GM19043 (cell line): ENCODE measurements at regions not wholly inside any gene's neighbourhood (a gene's known extent, or its start where the extent isn't known, plus 50 kb on each side); places are given as distances from the start of the nearest gene placed in this dataset.

Experiments
- ATAC-seq: cut with Tn5 transposase; IDR thresholded peaks from one replicate; pipeline ENCODE4 v1.9.1; 2021; ENCODE audit warnings: low read depth; ENCODE audit not compliant: unreplicated experiment

DNA sequence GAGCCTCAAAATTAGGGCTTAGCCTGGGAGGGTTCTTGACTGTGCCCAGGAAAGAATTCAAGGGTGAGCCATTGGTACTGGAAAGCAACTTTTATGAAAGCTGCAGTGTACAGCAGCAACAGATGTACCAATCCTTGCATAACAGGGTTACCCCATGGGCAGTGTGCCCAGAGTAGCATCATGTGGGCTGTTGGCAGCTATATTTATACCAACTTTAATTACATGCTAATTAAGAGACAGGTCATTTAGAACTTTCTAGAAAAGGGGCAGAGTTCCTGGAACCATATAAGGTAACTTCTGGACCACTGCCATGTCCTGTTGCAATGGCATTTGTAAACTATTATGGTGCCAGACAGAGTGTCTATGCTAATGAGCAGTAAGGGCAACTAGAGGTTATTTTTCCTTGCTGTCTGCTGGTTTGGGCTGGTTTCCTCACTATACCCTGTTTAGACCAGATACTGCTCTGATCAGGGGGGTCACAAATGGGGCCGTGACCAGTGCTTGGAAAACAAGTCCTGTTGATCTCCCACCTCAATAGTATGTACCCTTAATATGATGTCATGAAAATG, 1120.5 kb upstream of the RAG2 start:
- ATAC-seq, result no peak

GRCh38 chr11:37712251-37712650, 1114.2 kb upstream of the RAG2 start:
- ATAC-seq, result no peak

DNA sequence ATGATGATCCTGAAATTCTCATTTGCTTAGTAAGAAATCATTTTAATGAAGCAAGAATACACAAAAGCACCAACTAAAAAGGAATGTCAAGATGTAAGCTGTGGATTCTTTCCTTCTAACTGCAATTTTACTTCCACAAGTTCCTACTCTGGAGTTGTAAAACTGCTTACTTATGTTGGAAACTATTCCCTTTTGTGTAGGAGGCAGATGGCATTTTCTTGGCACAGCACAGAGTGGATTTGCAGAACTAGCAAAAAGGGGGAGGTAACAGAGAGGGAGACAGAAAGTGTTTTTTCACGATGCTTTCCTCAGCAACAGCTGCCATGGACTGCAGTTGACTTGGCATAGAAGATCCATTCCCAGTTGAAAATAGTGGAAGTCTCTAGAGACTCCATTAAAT, 1112.0 kb upstream of the RAG2 start:
- ATAC-seq, result no peak

DNA sequence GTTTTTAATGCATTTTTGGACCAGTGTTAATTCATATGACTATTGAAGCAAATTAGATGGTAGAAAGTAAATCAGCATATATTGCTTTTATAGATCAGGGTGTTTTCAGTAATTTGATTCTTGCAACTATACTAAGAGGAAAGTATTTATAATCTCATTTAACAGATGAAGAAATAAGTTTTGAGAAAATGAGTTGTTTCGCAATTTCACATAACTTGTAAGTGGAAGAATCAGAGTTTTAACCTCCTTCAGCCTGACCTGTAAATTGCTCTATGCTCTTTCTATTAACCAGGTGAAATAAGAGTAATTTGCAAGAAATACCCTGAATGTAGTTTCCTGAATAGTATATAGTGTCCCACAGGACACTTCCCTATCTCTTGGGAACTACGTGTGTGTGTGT, 1106.8 kb upstream of the RAG2 start:
- ATAC-seq, result no peak

- ATAC-seq, result no peak
Measured at GRCh38 chr11:37699644-37700043, 1101.6 kb upstream of the RAG2 start.

- no peak for ATAC-seq
Measured at GRCh38 chr11:37695283-37695682, 1097.2 kb upstream of the RAG2 start.

DNA sequence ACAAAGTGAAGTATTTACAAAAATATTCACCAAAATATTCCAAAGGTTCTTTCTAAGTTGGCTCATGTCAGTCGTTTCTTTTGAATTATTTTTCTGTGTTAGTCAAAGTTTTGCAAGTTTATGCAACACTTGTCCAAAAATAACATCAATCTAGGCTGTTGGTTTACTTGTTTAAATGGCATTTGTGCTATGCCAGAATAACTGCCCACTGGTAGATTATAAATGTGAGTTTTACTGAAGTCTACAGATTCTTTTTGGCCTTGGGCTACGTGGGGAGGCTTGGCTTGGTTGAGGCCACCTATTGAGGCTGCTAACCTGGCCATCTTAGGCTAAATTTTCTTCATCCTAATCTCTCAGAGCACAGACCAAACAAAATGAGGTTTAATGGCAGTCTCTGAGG, 1091.9 kb upstream of the RAG2 start:
- no peak for ATAC-seq

- ATAC-seq, result no peak
Measured at GRCh38 chr11:37688456-37688855, 1090.4 kb upstream of the RAG2 start.

GRCh38 chr11:37687130-37687529, 1089.1 kb upstream of the RAG2 start:
- no peak for ATAC-seq

DNA sequence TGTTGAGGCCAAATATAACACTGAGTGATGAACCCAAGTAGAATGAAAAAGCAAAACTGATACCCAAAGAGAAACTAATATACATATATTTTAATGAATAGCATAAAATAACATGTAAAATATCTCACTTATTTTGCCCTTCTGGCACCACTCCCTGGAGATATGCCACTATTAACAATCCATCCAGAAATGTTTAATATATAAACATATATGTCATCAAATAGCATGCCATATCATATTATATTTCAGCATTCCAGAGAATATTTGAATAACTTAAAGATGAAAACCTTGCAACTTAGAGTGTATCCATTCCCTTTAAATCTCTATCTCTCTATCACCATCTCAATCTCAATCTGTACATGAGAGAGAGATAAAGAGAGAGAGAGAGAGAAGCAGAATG, 1073.3 kb upstream of the RAG2 start:
- no peak for ATAC-seq

- no peak for ATAC-seq
Measured at GRCh38 chr11:37666960-37667359, 1068.9 kb upstream of the RAG2 start.

GRCh38 chr11:37657645-37658044, 1059.6 kb upstream of the RAG2 start:
- ATAC-seq, result no peak

GRCh38 chr11:37647767-37648166, 1049.7 kb upstream of the RAG2 start:
- ATAC-seq, result no peak

- no peak for ATAC-seq
Measured at GRCh38 chr11:37643968-37644367, 1045.9 kb upstream of the RAG2 start.

- no peak for ATAC-seq
Measured at GRCh38 chr11:37642296-37642695, 1044.3 kb upstream of the RAG2 start.

- no peak for ATAC-seq
Measured at GRCh38 chr11:37632748-37633147, 1034.7 kb upstream of the RAG2 start.

DNA sequence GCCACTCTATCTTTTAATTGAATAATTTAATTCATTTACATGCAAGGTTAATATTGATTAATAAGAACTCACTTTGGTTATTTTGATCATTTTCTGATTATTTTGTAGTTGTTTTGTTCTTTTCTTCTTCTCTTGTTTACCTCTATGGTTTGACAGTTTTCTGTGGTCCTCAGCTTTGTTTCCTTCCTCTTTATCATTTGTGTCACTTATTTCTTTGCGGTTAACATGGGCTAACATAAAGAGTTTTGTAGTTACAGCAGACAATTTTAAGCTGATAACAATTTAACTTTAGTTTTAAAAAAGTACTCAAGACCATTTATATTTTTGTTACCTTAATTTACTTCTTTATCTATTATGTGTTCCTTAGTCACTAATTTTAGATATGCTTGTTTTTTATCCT, 1032.8 kb upstream of the RAG2 start:
- ATAC-seq, result no peak

GRCh38 chr11:37623778-37624177, 1025.7 kb upstream of the RAG2 start:
- ATAC-seq, result no peak

GRCh38 chr11:37621662-37622061, 1023.6 kb upstream of the RAG2 start:
- no peak for ATAC-seq

GRCh38 chr11:37616291-37616690, 1018.3 kb upstream of the RAG2 start:
- ATAC-seq, result no peak

GRCh38 chr11:37613031-37613430, 1015.0 kb upstream of the RAG2 start:
- ATAC-seq, result no peak

- no peak for ATAC-seq
Measured at GRCh38 chr11:37612146-37612545, 1014.1 kb upstream of the RAG2 start.

- no peak for ATAC-seq
Measured at GRCh38 chr11:37605229-37605628, 1007.2 kb upstream of the RAG2 start.
